ENCODE measurements at regions not wholly inside any gene's neighbourhood (a gene's known extent, or its start where the extent isn't known, plus 50 kb on each side); places are given as distances from the start of the nearest gene placed in this dataset.
A peak's percentile ranks its signal among the peaks of the same experiment; 100 is the strongest.

- peaks cover 8 to 20% (median 15%) of the 10 kb centered on the region in 4 experiments for H3K4me1 ChIP-seq (replicated peaks in 1 of 4; ENCODE audit: control insufficient read depth in 3 of 4, insufficient read depth in 4 of 4, low read length in 3 of 4)
- ChIA-PET POLR2A (ENCODE audit: partially characterized antibody) (interaction anchor here (0.8 to 1.6 kb wide), 2 partner anchors 12 to 96 kb away, joined by 3 to 4 read pairs; partner anchors contain the start of gene TLE3), CTCF (ENCODE audit: partially characterized antibody) (interaction anchor here (0.5 to 1.2 kb wide), 3 partner anchors 9 to 420 kb away, joined by 3 to 7 read pairs (median 3); no protein-coding TSS in a partner anchor)
- no peaks in the 10 kb centered on the region for H3K79me1 ChIP-seq (ENCODE audit: low read depth, low read length)
- peak overlapping the region; percentile 10; the same call in 1 of the 2 replicates for H2BK12ac ChIP-seq (ENCODE audit: low read depth, low read length)
- no peaks in the 10 kb centered on the region for H3K79me2 ChIP-seq (ENCODE audit: control insufficient read depth in 1 of 2, insufficient read depth in 2 of 2, low read length in 2 of 2)
- H3K9me3 ChIP-seq (ENCODE audit: insufficient read depth in 2 of 2, low read depth in 1 of 2, low read length in 1 of 2): no peaks in the 10 kb centered on the region; a peak in 1 of 4 replicates
- no peak overlapping the region for H4K91ac ChIP-seq (replicated peaks; ENCODE audit: insufficient read length, low read length)
- 86% methylated on average over 9 of the region's 9 CpGs; no CpG with 5 or more reads in 1 of the 2 experiments for WGBS, 2 experiments (ENCODE audit: extremely low coverage in 1 of 2, insufficient coverage in 1 of 2, insufficient read length in 1 of 2, insufficient replicate concordance in 2 of 2, low coverage in 1 of 2, low lambda C conversion rate in 2 of 2, missing lambda C conversion rate in 1 of 2)
- no peak overlapping the region for H3K27ac ChIP-seq (ENCODE audit: low read depth, low read length)
- H2BK20ac ChIP-seq (ENCODE audit: low read length): no peak overlapping the region
- H4K20me1 ChIP-seq (replicated peaks in 1 of 2; ENCODE audit: control insufficient read depth in 1 of 2, insufficient read depth in 2 of 2, low read length in 2 of 2): no peaks in the 10 kb centered on the region
- no peak for FAIRE-seq
- no peak overlapping the region for H3K4ac ChIP-seq (replicated peaks; ENCODE audit: insufficient read length, low read depth, low read length)
- no peak overlapping the region for H3K23ac ChIP-seq (ENCODE audit: insufficient read length)
- H3K36me3 ChIP-seq (ENCODE audit: control insufficient read depth in 2 of 4, insufficient read depth in 4 of 4, low read length in 3 of 4): no peaks in the 10 kb centered on the region
- H2BK15ac ChIP-seq (ENCODE audit: low read length): no peak overlapping the region
- no peak overlapping the region for H2BK5ac ChIP-seq (ENCODE audit: low read depth, low read length)
- H3K27me3 ChIP-seq (replicated peaks in 1 of 4; ENCODE audit: control insufficient read depth in 3 of 4, extremely low read depth in 1 of 4, insufficient read depth in 3 of 4, low read length in 3 of 4): no peaks in the 10 kb centered on the region
- DNase-seq (ENCODE audit: low read depth in 1 of 2, low spot score in 2 of 2): no peak
- no peak overlapping the region for H2AK5ac ChIP-seq (ENCODE audit: low read depth, low read length)
- no peak overlapping the region for H3K18ac ChIP-seq (ENCODE audit: extremely low read depth, low read length)
- no peak overlapping the region for H3K56ac ChIP-seq (replicated peaks; ENCODE audit: insufficient read length, low read depth, low read length)
- no peak overlapping the region for H4K5ac ChIP-seq (ENCODE audit: insufficient read length, low read depth, low read length)
- H4K8ac ChIP-seq (ENCODE audit: extremely low read depth, insufficient read depth, low read length): no peak overlapping the region
- H3K4me3 ChIP-seq (ENCODE audit: extremely low read depth in 1 of 4, insufficient read depth in 2 of 4, low read depth in 3 of 4, low read length in 4 of 4): no peak overlapping the region
- H3K23me2 ChIP-seq (ENCODE audit: low read depth, low read length): no peaks in the 10 kb centered on the region
- no peak overlapping the region for H3K14ac ChIP-seq (ENCODE audit: insufficient read length)
- H2BK120ac ChIP-seq (replicated peaks; ENCODE audit: low read depth, low read length): no peak overlapping the region
- H2AFZ ChIP-seq (ENCODE audit: low read length): no peak overlapping the region
- no peak overlapping the region for H3K4me2 ChIP-seq (ENCODE audit: insufficient read depth in 1 of 2, low read depth in 2 of 2, low read length in 2 of 2)
- H3K9ac ChIP-seq (replicated peaks in 1 of 4; ENCODE audit: extremely low read depth in 1 of 4, low read depth in 3 of 4, low read length in 3 of 4): no peak overlapping the region
- no peak for TF ChIP-seq EZH2 (IDR thresholded peaks at IDR 0.05; ENCODE audit: low read depth, low read length, severe bottlenecking)
- TF ChIP-seq YY1 (IDR thresholded peaks at IDR 0.05; ENCODE audit: low read depth, low read length): no peak
- TF ChIP-seq SIRT6 (IDR thresholded peaks at IDR 0.05; ENCODE audit: low read length): no peak
- TF ChIP-seq SAP30 (IDR thresholded peaks at IDR 0.05; ENCODE audit: insufficient read depth, insufficient replicate concordance, low read length): no peak
- no peak for TF ChIP-seq KDM1A (IDR thresholded peaks at IDR 0.05; ENCODE audit: borderline replicate concordance, low read length)
- no peak for TF ChIP-seq TCF12 (IDR thresholded peaks at IDR 0.05; ENCODE audit: low read depth, low read length)
- TF ChIP-seq BCL11A (IDR thresholded peaks at IDR 0.05; ENCODE audit: low read depth in 2 of 2, low read length in 2 of 2): no peak
- no peak for TF ChIP-seq POU5F1 (IDR thresholded peaks at IDR 0.05; ENCODE audit: low read depth, low read length)
- TF ChIP-seq RFX5 (IDR thresholded peaks at IDR 0.05; ENCODE audit: borderline replicate concordance, low read depth, low read length): no peak
- no peak for TF ChIP-seq JUND (IDR thresholded peaks at IDR 0.05; ENCODE audit: low read length)
- TF ChIP-seq CTBP2 (IDR thresholded peaks at IDR 0.05; ENCODE audit: borderline replicate concordance, insufficient read depth, insufficient read length, low read length): no peak
- no peak for TF ChIP-seq BRCA1 (IDR thresholded peaks at IDR 0.05; ENCODE audit: low read depth, low read length)
- no peak for TF ChIP-seq POLR2A (IDR thresholded peaks at IDR 0.05; ENCODE audit: control extremely low read depth in 1 of 2, low read depth in 2 of 2, low read length in 2 of 2)
- TF ChIP-seq KDM4A (IDR thresholded peaks at IDR 0.05; ENCODE audit: low read depth, low read length, severe bottlenecking): no peak
- no peak for TF ChIP-seq FOSL1 (IDR thresholded peaks at IDR 0.05; ENCODE audit: insufficient read depth, low read depth, low read length)
- TF ChIP-seq SP4 (IDR thresholded peaks at IDR 0.05; ENCODE audit: low read length): no peak
These were observed 96.0 kb upstream of the TLE3 start for GRCh38 chr15:70193734-70194133.

Data from H1 (cell line).